DND-41 (cell line): ENCODE measurements at regions not wholly inside any gene's neighbourhood (a gene's known extent, or its start where the extent isn't known, plus 50 kb on each side); places are given as distances from the start of the nearest gene placed in this dataset.

Experiments used
- ATAC-seq: fragments of 200-7000 bp; cut with Tn5 transposase; 3 replicates; pipeline ENCODE4 v1.9.1; 2021; ENCODE audit warnings: low read depth; ENCODE audit not compliant: insufficient read depth
- DNase-seq: peaks from one replicate; pipeline ENCODE4 v3.0.0-alpha.2; 2020
- H2AFZ ChIP-seq: 2 replicates; pipeline ENCODE4 v1.6.0; 2012; ENCODE audit warnings: low read depth, low read length
- H3K27ac ChIP-seq: 2 replicates; pipeline ENCODE4 v1.5.1; 2012; ENCODE audit warnings: low read length, inconsistent platforms
- H3K27me3 ChIP-seq: fragments of 200-600 bp; sonication (generic); 2 replicates; pipeline ENCODE4 v1.6.0; 2012; ENCODE audit warnings: low read length, mild to moderate bottlenecking, inconsistent platforms; ENCODE audit not compliant: insufficient read depth, poor library complexity
- H3K36me3 ChIP-seq: 2 replicates; pipeline ENCODE4 v1.5.1; 2012; ENCODE audit warnings: low read length, inconsistent platforms; ENCODE audit not compliant: insufficient read depth
- H3K4me1 ChIP-seq: 2 replicates; pipeline ENCODE4 v1.5.1; 2012; ENCODE audit warnings: mild to moderate bottlenecking, low read length; ENCODE audit not compliant: insufficient read depth
- H3K4me2 ChIP-seq: 2 replicates; pipeline ENCODE4 v1.6.0; 2012; ENCODE audit warnings: mild to moderate bottlenecking, moderate library complexity, low read length, inconsistent platforms; ENCODE audit not compliant: insufficient read depth
- H3K4me3 ChIP-seq, 2 experiments: fragments of 200-600 bp in 1 of 2; shearing (Covaris generic) in 1 of 2; 2 replicates each; pipeline ENCODE4 v1.5.1; 2012 to 2016; ENCODE audit warnings: inconsistent platforms in 2 of 2, low read length in 2 of 2, mild to moderate bottlenecking in 2 of 2, low read depth in 1 of 2, moderate library complexity in 1 of 2
- H3K79me2 ChIP-seq: 2 replicates; pipeline ENCODE4 v1.6.0; 2012; ENCODE audit warnings: low read length, inconsistent platforms; ENCODE audit not compliant: insufficient read depth
- H3K9ac ChIP-seq: 2 replicates; pipeline ENCODE4 v1.6.0; 2012; ENCODE audit warnings: low read depth, mild to moderate bottlenecking, inconsistent platforms, low read length, moderate library complexity
- H3K9me3 ChIP-seq: 2 replicates; pipeline ENCODE4 v1.5.1; 2012; ENCODE audit warnings: low read length, moderate library complexity, mild to moderate bottlenecking, inconsistent platforms; ENCODE audit not compliant: insufficient read depth, severe bottlenecking
- H4K20me1 ChIP-seq: 2 replicates; pipeline ENCODE4 v1.6.0; 2012; ENCODE audit warnings: low read length; ENCODE audit not compliant: insufficient read depth
- CTCF ChIP-seq: IDR thresholded peaks from 2 replicates; pipeline ENCODE4 v1.5.1; 2012; ENCODE audit warnings: borderline replicate concordance, low read length, moderate library complexity, mild to moderate bottlenecking; ENCODE audit not compliant: poor library complexity, severe bottlenecking; ENCODE audit errors: extremely low read depth
- EZH2 ChIP-seq: IDR thresholded peaks from 3 replicates; pipeline ENCODE4 v1.6.1; 2012; ENCODE audit warnings: borderline replicate concordance, low read depth, mild to moderate bottlenecking, moderate library complexity, low read length, inconsistent platforms; ENCODE audit not compliant: severe bottlenecking

- ATAC-seq (no peak), DNase-seq (no peak)
- H3K4me1 ChIP-seq, result no peaks in the 10 kb centered on the region
- H3K27ac ChIP-seq, result no peak overlapping the region
- TF ChIP-seq EZH2 (no peak), CTCF (no peak)
- no peak overlapping the region for H3K4me2 ChIP-seq
- H4K20me1 ChIP-seq, result no peaks in the 10 kb centered on the region
- H3K9me3 ChIP-seq, result no peaks in the 10 kb centered on the region
- H3K4me3 ChIP-seq, result no peak overlapping the region
- no peaks in the 10 kb centered on the region for H3K36me3 ChIP-seq
- H3K27me3 ChIP-seq, result no peaks in the 10 kb centered on the region
- H3K9ac ChIP-seq, result no peak overlapping the region
- no peaks in the 10 kb centered on the region for H3K79me2 ChIP-seq
- H2AFZ ChIP-seq, result no peak overlapping the region
Measured at GRCh38 chr5:87944553-87945285, 323.9 kb downstream of the TMEM161B start.

GRCh38 chr5:87940775-87941174 is 327.9 kb downstream of the TMEM161B start:
- H2AFZ ChIP-seq, result no peak overlapping the region
- H3K9me3 ChIP-seq, result no peaks in the 10 kb centered on the region
- DNase-seq, result no peak
- no peak overlapping the region for H3K4me2 ChIP-seq
- no peaks in the 10 kb centered on the region for H3K36me3 ChIP-seq
- no peaks in the 10 kb centered on the region for H3K4me1 ChIP-seq
- TF ChIP-seq EZH2, result no peak
- TF ChIP-seq CTCF, result no peak
- H3K79me2 ChIP-seq, result no peaks in the 10 kb centered on the region
- H3K9ac ChIP-seq, result no peak overlapping the region
- H4K20me1 ChIP-seq, result no peaks in the 10 kb centered on the region
- ATAC-seq, result no peak
- H3K4me3 ChIP-seq, result no peak overlapping the region
- no peak overlapping the region for H3K27ac ChIP-seq
- no peaks in the 10 kb centered on the region for H3K27me3 ChIP-seq

GRCh38 chr5:87936667-87937066 is 332.0 kb downstream of the TMEM161B start:
- no peak for TF ChIP-seq CTCF
- TF ChIP-seq EZH2, result no peak
- Histone ChIP-seq H3K4me3 (no peak overlapping the region), H3K79me2 (no peaks in the 10 kb centered on the region), H2AFZ (no peak overlapping the region), H3K27me3 (no peaks in the 10 kb centered on the region), H4K20me1 (no peaks in the 10 kb centered on the region), H3K9ac (no peak overlapping the region), H3K27ac (no peak overlapping the region), H3K4me1 (no peaks in the 10 kb centered on the region), H3K4me2 (no peak overlapping the region), H3K36me3 (no peaks in the 10 kb centered on the region), H3K9me3 (no peaks in the 10 kb centered on the region)
- DNase-seq (no peak), ATAC-seq (no peak)
